Stimulated activated CD4-positive, alpha-beta T cell treated with anti-CD3 and anti-CD28 coated beads, Interleukin-12 subunit alpha, Interleukin-12 subunit beta, amount 100 ng/mL, for 48 hours (primary cell): ENCODE measurements at regions not wholly inside any gene's neighbourhood (a gene's known extent, or its start where the extent isn't known, plus 50 kb on each side); places are given as distances from the start of the nearest gene placed in this dataset.
"Not testable (repeated sequence)": the region's sequence is repeated elsewhere in the genome, so short reads cannot be mapped to it uniquely, and the experiment has no call there.

ENCODE experiments used
- DNase-seq, 3 donors: peaks; one replicate each; pipeline ENCODE4 v3.0.0-alpha.2; 2020; ENCODE audit warnings: low read depth in 2 of 3, low spot score in 1 of 3

- DNase-seq: no peak
Measured at GRCh38 chr12:80045594-80045993, 53.7 kb upstream of the OTOGL start.

- no peak for DNase-seq
Measured at GRCh38 chr12:80044694-80045046, 54.7 kb upstream of the OTOGL start.

GRCh38 chr12:80041692-80042091 is 57.6 kb upstream of the OTOGL start:
- DNase-seq: no peak

GRCh38 chr12:80041071-80041470 is 58.3 kb upstream of the OTOGL start:
- DNase-seq: no peak

GRCh38 chr12:80040075-80040738 is 59.1 kb upstream of the OTOGL start:
- peak in 1 of 3 donors; percentile 4 for DNase-seq

GRCh38 chr12:80038062-80038560 is 61.2 kb upstream of the OTOGL start:
- DNase-seq: no peak

- no peak for DNase-seq
Measured at GRCh38 chr12:80033448-80033847, 65.9 kb upstream of the OTOGL start.

GRCh38 chr12:80032946-80033345 is 66.4 kb upstream of the OTOGL start:
- DNase-seq: no peak

GRCh38 chr12:80031229-80031628 is 68.1 kb upstream of the OTOGL start:
- DNase-seq: no peak

GRCh38 chr12:80025638-80026037 is 73.7 kb upstream of the OTOGL start:
- DNase-seq: no peak

- DNase-seq: no peak
Measured at GRCh38 chr12:80019691-80020090, 79.6 kb upstream of the OTOGL start.

GRCh38 chr12:80018119-80018518 is 81.2 kb upstream of the OTOGL start:
- no peak for DNase-seq

- no peak for DNase-seq
Measured at GRCh38 chr12:80017261-80017870, 82.0 kb upstream of the OTOGL start.

GRCh38 chr12:80016684-80017083 is 81.8 kb upstream of the PPP1R12A start:
- DNase-seq: no peak

GRCh38 chr12:80015660-80016059 is 80.8 kb upstream of the PPP1R12A start:
- no peak for DNase-seq

GRCh38 chr12:80003744-80004143 is 68.8 kb upstream of the PPP1R12A start:
- DNase-seq: not testable (repeated sequence)

- no peak for DNase-seq
Measured at GRCh38 chr12:80001562-80001961, 66.7 kb upstream of the PPP1R12A start.

- DNase-seq: no peak
Measured at GRCh38 chr12:80000831-80001230, 65.9 kb upstream of the PPP1R12A start.

- DNase-seq: no peak
Measured at GRCh38 chr12:79998554-79998953, 63.7 kb upstream of the PPP1R12A start.

- no peak for DNase-seq
Measured at GRCh38 chr12:79997096-79997791, 62.3 kb upstream of the PPP1R12A start.

GRCh38 chr12:79995385-79996084 is 60.6 kb upstream of the PPP1R12A start:
- not testable (repeated sequence) for DNase-seq
